ENCODE measurements at regions not wholly inside any gene's neighbourhood (a gene's known extent, or its start where the extent isn't known, plus 50 kb on each side); places are given as distances from the start of the nearest gene placed in this dataset.

DNA sequence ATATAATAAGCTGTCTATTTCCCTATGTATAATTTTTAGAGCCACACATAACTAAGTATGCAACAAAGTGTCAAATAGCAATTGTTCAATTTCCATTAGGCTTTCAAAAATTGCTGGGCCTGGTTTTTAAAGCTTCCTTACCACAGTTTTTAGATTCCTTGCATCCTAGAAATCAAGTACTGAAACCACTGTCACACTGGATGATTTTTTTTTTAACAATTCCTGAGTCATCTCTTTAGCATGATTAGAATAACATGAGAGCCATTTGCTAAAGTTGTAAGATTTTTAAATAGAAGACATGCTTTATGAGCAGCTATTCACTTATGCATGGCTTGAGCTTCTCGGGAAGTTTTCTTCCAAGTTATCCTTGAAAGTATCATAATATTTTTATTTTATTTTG lies 319.5 kb upstream of the NXPH2 start:
- DNase-seq: no peak

- DNase-seq: no peak
These were observed 318.8 kb upstream of the NXPH2 start for GRCh38 chr2:139098961-139099360.

GRCh38 chr2:139083121-139083520 lies 302.9 kb upstream of the NXPH2 start:
- DNase-seq: no peak

DNA sequence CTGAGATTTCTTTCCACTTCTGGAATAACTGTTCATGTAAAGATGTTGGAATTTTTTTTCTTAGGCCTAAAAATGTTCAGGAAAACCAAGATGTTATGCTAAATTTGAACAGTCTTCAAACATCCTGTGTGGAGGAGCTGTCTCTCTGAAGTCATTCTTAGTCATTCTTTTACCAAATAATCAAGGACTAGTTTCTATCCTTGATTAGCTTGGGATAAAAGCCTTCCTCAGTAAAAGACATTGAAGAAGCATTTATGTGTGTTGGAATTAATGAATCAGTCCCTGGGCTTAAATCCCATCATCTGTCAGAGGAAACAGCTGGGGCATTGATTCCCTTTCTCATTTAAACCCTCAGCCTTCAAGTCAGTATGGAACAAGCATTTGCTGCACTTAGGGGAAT lies 300.1 kb upstream of the NXPH2 start:
- no peak for DNase-seq

GRCh38 chr2:139079311-139079710 lies 299.1 kb upstream of the NXPH2 start:
- DNase-seq: no peak

- DNase-seq: no peak
These were observed 298.2 kb upstream of the NXPH2 start for GRCh38 chr2:139078376-139078775.

DNA sequence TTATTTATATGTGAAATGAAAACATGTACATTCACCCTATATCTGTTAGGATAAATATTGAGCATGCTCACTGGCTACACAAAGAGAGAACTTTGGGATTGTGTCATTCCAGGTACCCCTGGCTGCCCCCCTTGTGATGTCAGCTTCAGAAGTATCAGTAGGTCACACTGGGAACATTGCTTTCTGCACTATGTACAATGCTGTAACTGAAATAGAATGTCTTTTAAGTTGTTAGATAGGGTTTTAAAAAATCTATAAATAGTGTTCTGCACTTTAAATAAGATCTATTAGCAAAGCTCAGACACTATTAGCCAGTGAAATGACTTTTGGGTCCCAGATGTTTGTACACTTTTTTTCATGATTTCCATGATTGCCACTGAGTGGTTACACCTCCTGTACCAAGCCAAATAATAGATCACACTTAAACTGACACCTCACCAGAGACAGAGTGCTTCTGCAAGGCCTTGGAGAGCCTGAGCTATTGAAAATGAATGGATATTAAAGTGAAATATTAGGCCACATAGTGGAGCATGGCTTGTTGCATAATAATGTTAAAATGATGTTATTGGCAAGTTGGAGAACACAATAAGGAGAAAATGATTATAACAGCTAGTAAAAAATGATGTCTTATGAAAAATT lies 297.0 kb upstream of the NXPH2 start:
- DNase-seq: no peak

- no peak for DNase-seq
These were observed 287.7 kb upstream of the NXPH2 start for GRCh38 chr2:139067874-139068273.

DNA sequence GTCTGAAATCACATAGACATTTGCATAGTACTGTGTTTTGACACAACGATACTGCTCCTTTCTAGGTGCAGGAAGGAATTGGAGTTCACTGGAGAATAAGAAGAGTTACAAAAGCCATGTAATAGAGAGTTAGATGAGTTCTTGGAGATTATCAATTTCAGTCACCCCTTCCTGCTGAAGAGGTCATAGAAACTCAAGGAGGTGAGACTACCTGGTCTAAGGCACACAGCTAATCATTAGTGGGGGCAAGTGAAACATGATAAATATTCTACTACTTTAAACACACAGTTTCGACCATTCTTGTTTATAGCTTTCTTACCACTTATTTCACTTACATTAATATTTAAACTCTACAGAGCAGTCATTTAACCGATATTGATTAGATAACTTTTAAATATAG lies 286.9 kb upstream of the NXPH2 start:
- no peak for DNase-seq

DNA sequence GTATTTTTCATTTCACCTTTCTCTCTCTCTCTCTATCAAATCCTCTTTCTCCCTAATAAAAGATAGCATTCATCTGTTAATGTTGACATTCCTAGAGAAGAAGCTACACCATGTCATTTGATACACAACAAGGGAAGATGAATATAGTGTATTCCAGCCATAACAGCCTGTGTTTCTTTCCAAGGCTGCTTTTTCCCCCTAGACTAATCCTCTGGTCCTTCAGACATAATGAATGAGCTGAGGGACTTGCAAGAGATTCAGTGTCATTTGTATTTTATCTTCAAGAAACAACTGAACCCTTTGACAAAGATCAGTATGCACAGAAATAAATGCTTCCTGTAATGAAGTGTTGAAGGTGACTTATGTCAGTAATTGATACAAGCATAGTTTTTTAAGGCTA lies 284.0 kb upstream of the NXPH2 start:
- DNase-seq: no peak

GRCh38 chr2:139059617-139060016 lies 279.4 kb upstream of the NXPH2 start:
- DNase-seq: no peak

DNA sequence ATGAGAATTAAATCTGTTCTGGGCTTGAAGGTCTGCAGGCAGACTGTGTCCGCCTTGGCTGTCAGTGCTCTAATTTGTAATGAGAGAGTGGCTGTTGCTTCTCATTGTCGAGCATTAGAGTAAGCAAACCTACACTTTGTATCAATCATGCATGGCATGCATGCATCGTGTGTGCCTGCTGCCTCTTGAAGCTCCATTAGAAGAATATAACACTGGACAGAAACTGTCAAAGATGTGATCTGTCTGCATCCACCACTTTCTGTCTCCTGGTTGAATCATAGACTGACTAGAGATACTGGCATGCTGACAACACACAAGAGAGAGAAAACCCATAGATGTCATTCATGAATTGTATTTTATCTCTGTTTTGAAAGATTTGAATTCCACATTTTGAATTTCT lies 275.0 kb upstream of the NXPH2 start:
- peak; percentile 40 for DNase-seq

DNA sequence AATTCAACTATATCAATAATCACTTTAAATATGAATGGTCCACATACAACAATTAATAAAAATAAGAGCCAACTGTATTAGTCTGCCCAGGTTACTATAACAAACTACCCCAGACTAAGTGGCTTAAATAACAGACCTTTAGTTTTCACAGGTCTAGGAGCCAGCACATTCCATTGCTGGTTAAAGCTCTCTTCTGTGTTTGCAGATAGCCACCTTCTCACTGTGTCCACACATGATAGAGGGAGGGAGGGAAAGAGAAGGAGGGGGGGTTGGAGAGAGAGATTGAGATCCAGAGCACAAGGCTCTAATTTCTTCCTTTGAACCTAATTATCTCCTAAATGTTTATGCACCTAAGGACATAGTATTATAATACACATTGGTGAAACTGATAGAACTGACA lies 267.8 kb upstream of the NXPH2 start:
- DNase-seq: no peak

DNA sequence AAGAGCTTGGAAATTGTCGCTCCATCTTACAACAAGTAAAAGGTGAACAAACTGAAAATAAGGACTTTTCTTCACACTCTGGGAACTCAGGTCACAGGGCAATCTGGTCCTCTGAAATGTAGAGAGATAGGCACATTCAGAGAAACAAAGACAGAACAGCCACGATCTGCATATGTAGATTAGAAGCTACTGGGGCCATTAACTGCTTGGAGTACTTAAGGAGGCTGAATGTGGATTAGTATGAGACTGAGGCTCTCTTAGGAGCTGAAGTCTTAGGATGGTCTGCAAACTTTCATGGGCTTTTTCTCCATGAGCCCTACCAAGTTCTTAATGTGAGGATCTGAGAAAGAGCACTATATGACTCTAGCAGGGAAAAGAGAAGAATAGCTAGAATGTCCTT lies 265.3 kb upstream of the NXPH2 start:
- DNase-seq: no peak

- DNase-seq: no peak
These were observed 253.9 kb upstream of the NXPH2 start for GRCh38 chr2:139034064-139034463.

- DNase-seq: no peak
These were observed 253.1 kb upstream of the NXPH2 start for GRCh38 chr2:139033300-139033699.

- DNase-seq: no peak
These were observed 251.5 kb upstream of the NXPH2 start for GRCh38 chr2:139031722-139032121.

GRCh38 chr2:139020287-139020686 lies 240.1 kb upstream of the NXPH2 start:
- no peak for DNase-seq

GRCh38 chr2:139018252-139018651 lies 238.1 kb upstream of the NXPH2 start:
- DNase-seq: no peak

GRCh38 chr2:139007130-139007529 lies 226.9 kb upstream of the NXPH2 start:
- DNase-seq: no peak

DNA sequence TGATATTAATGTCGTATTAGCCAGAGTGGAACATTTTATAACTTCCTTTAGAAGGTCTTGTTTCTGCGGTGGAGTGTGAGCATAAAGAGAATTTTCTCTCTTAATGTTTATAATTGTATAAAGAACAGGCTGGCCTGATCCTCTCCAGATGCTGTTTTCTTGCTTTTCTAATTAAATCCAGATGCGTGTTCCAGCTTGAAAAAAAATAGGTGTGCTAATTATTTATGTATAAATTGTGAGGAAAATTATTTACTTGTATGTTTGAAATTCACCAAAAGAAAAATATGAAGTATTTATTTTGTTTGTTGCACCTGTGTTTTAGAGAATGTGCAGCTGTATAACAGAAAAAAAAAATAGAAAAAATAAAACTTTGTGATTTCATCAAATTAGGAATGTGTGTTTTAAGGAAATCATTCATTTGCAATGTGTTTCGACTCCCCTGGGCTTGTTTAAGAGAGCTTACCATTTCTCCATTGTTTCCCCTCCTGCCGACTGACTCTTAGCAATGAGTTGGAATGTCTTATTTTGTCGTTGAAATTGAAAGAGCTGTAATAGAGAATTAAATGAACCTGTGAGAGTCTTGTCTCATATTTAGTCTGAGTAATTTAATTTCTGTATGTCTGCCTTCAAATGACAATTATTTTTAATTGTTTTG lies 220.1 kb upstream of the NXPH2 start:
- no peak for DNase-seq

DNA sequence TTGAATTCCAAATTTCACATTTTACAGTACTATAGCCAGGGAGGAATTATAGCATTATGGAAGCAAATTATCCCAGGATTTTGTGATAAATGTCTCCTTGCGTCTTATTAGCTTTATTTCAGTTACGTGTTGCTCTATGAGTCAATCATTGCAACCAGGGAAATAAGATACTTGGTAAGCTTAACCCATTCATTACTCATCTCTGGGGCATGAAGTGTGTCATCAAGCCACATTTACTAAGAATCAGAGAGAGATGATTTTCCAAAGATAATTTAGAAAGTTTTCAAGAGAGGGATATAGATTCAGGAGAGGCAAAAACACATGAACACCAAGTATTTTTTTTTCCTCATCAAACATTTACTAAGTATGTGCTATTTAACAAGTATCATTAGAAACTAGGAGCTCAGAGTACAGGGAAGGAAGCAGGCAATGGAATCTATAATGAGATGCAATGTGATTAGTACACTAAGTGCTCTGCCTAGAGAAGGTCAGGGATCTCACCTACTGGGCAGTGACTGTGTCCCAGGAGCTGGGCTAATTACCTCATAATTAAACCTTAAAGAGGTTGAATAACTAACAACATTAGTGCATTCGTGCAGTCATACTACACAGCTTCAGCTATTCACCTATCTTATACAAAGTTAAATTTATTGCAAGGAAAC lies 217.8 kb upstream of the NXPH2 start:
- no peak for DNase-seq

- no peak for DNase-seq
These were observed 217.2 kb upstream of the NXPH2 start for GRCh38 chr2:138997346-138997745.

DNA sequence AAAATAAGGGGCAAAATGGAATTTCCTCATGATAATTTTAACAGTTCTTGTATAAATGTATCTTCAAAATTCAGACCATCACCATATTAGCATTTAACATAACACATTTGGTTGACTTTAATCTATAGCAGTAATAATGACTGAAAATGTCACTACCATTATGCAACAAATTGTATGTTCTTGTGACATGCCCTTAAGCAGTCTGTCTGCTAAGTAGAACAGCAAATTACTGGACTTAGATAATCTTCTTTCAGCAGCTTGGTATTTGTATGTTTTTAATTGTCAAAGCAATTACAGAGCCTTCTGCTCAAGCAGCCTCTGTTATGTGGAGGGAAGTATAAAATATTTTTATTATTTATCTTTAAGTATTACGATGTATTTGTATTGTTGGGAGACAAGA lies 214.3 kb upstream of the NXPH2 start:
- DNase-seq: no peak

- DNase-seq: no peak
These were observed 205.7 kb upstream of the NXPH2 start for GRCh38 chr2:138985881-138986280.

Measured in NCI-H2227 treated with DMSO at 0.1 percent for 48 hours (cell line).